Karpas-422 (cell line): ENCODE measurements at regions not wholly inside any gene's neighbourhood (a gene's known extent, or its start where the extent isn't known, plus 50 kb on each side); places are given as distances from the start of the nearest gene placed in this dataset.

Experiments
- DNase-seq: peaks from one replicate; pipeline ENCODE4 v3.0.0-alpha.2; 2015
- H2AFZ ChIP-seq: fragments of 200-600 bp; sonication (generic); 2 replicates; pipeline ENCODE4 v1.6.1; 2014; ENCODE audit warnings: antibody characterized with exemption, low read length, mixed read lengths
- H3K27ac ChIP-seq: fragments of 200-600 bp; sonication (generic); 2 replicates; pipeline ENCODE4 v1.5.1; 2014; ENCODE audit warnings: mild to moderate bottlenecking, low read length, moderate library complexity
- H3K27me3 ChIP-seq: fragments of 200-600 bp; sonication (generic); 2 replicates; pipeline ENCODE4 v1.6.1; 2014; ENCODE audit warnings: low read length, mixed read lengths
- H3K36me3 ChIP-seq: fragments of 200-600 bp; sonication (generic); 2 replicates; pipeline ENCODE4 v1.6.1; 2014; ENCODE audit warnings: low read length, mixed read lengths; ENCODE audit not compliant: insufficient read depth
- H3K4me1 ChIP-seq: fragments of 200-600 bp; sonication (generic); 2 replicates; pipeline ENCODE4 v1.6.1; 2014; ENCODE audit warnings: mild to moderate bottlenecking, low read length, mixed read lengths
- H3K4me2 ChIP-seq: fragments of 200-600 bp; sonication (generic); 2 replicates; pipeline ENCODE4 v1.6.1; 2014; ENCODE audit warnings: low read length, low read depth, mild to moderate bottlenecking; ENCODE audit not compliant: poor library complexity, severe bottlenecking
- H3K4me3 ChIP-seq: fragments of 200-600 bp; sonication (generic); 2 replicates; pipeline ENCODE4 v1.5.1; 2014; ENCODE audit warnings: mild to moderate bottlenecking, antibody characterized with exemption, low read length, mixed read lengths
- H3K79me2 ChIP-seq: fragments of 200-600 bp; sonication (generic); 2 replicates; pipeline ENCODE4 v1.6.1; 2014; ENCODE audit warnings: mild to moderate bottlenecking, low read length, mixed read lengths
- H3K9ac ChIP-seq: fragments of 200-600 bp; sonication (generic); 2 replicates; pipeline ENCODE4 v1.6.0; 2014; ENCODE audit warnings: low read length
- H3K9me2 ChIP-seq: fragments of 200-600 bp; sonication (generic), shearing (Covaris generic); replicated peaks from 2 replicates; pipeline ENCODE4 v1.6.0; 2014; ENCODE audit warnings: mild to moderate bottlenecking, low read length, moderate library complexity; ENCODE audit not compliant: insufficient read depth
- H3K9me3 ChIP-seq: fragments of 300-700, 200-600 bp; sonication (generic); 2 replicates; pipeline ENCODE4 v1.6.1; 2014; ENCODE audit warnings: low read length, mixed read lengths
- H4K20me1 ChIP-seq: fragments of 200-600 bp; sonication (generic); 2 replicates; pipeline ENCODE4 v1.6.1; 2014; ENCODE audit warnings: mild to moderate bottlenecking, antibody characterized with exemption, low read length, low read depth; ENCODE audit not compliant: insufficient read depth

DNA sequence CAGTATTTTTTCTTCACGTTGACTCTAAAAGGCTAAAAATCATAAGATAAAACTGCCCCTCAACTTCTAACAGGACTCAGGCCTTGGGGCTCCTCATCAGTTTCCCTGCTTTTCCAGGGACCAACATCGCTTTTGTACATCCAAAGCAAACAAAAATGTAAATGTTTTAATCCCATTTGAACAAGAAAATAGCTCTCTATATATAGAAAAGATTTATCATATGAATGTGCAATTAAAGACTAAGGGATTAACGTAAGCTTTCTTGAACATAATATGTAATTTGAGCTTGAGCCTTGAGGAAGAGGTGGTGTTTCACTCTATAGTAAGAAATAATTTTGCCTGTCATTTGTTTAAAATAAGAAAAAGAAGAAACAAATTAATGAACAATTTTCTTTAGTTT, 547.2 kb upstream of the ACO1 start:
- Histone ChIP-seq H3K4me2 (no peak overlapping the region), H3K36me3 (no peaks in the 10 kb centered on the region), H3K9me3 (no peaks in the 10 kb centered on the region), H3K4me3 (no peak overlapping the region), H3K9me2 (no peaks in the 10 kb centered on the region), H4K20me1 (no peaks in the 10 kb centered on the region), H3K4me1 (no peaks in the 10 kb centered on the region), H2AFZ (no peak overlapping the region), H3K27ac (no peak overlapping the region), H3K79me2 (no peaks in the 10 kb centered on the region), H3K27me3 (no peaks in the 10 kb centered on the region), H3K9ac (no peak overlapping the region)
- no peak for DNase-seq

DNA sequence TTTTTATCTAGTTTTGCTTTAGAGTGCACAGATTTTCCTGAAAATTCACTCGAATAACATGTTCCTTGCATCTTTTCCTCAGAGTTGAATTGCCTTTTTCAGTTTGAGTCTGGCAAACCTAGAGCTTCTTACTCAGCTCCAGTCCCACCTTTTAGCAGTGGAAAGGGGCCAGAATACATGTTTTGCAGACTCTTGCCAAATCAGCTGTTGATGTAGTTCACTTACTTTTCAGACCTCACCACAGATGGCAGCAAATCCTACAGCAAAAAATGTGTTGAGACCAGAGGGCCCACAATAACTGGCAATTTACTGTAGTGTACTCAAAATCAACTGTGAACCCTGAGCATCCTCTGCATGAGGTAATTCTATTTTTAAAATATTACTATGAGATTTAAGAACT, 545.2 kb upstream of the ACO1 start:
- Histone ChIP-seq H3K27ac (no peak overlapping the region), H3K4me2 (no peak overlapping the region), H3K36me3 (no peaks in the 10 kb centered on the region), H3K9ac (no peak overlapping the region), H2AFZ (no peak overlapping the region), H3K9me2 (no peaks in the 10 kb centered on the region), H3K4me1 (no peaks in the 10 kb centered on the region), H3K4me3 (no peak overlapping the region), H4K20me1 (no peaks in the 10 kb centered on the region), H3K9me3 (no peaks in the 10 kb centered on the region), H3K79me2 (no peaks in the 10 kb centered on the region), H3K27me3 (no peaks in the 10 kb centered on the region)
- no peak for DNase-seq

DNA sequence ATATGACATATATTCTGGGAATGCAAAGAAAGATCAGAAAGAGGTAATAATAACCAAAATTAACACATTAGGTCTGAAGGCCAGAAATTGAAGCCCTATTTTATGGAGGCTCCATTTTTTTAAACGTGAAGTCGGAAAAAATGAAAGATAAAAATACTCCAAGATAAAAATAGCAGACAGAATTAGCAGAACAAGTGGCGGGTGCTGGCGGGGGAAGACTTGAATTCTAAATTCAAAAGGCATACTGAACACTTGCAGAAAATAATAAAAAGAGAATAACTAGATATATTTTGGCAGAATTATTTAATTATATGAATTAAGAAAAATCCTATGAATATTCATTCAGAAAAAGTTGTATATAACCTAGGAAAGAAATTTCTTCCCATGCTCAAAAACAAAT, 543.7 kb upstream of the ACO1 start:
- H3K9me3 ChIP-seq, result no peaks in the 10 kb centered on the region
- H4K20me1 ChIP-seq, result no peaks in the 10 kb centered on the region
- H3K9ac ChIP-seq, result no peak overlapping the region
- no peaks in the 10 kb centered on the region for H3K4me1 ChIP-seq
- no peaks in the 10 kb centered on the region for H3K36me3 ChIP-seq
- no peak overlapping the region for H3K4me2 ChIP-seq
- no peaks in the 10 kb centered on the region for H3K9me2 ChIP-seq
- H3K79me2 ChIP-seq, result no peaks in the 10 kb centered on the region
- H3K4me3 ChIP-seq, result no peak overlapping the region
- H3K27ac ChIP-seq, result no peak overlapping the region
- no peaks in the 10 kb centered on the region for H3K27me3 ChIP-seq
- no peak overlapping the region for H2AFZ ChIP-seq
- DNase-seq, result no peak

DNA sequence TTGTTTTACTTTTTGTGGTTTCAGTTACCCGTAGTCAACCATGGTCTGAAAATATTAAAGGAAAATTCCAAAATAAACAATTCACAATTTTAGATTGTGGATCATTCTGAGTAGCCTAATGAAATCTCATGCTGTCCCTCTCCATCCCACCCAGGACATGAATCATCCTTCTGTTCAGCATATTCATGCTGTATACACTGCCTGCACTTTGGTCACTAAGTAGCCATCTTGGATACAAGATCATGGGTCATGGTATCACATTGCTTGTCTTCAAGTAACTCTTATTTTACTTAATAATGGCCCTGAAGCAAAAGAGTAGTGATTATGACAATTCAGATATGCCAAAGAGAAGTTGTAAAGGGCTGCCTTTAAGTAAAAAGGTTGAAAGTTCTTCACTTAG, 536.5 kb upstream of the ACO1 start:
- Histone ChIP-seq H3K4me1 (no peaks in the 10 kb centered on the region), H4K20me1 (no peaks in the 10 kb centered on the region), H3K4me3 (no peak overlapping the region), H3K27ac (no peak overlapping the region), H3K27me3 (no peaks in the 10 kb centered on the region), H3K36me3 (no peaks in the 10 kb centered on the region), H3K4me2 (no peak overlapping the region), H3K79me2 (no peaks in the 10 kb centered on the region), H3K9ac (no peak overlapping the region), H2AFZ (no peak overlapping the region), H3K9me2 (no peaks in the 10 kb centered on the region), H3K9me3 (peaks cover 4% of the 10 kb centered on the region; the same call in 1 of the 2 replicates)
- DNase-seq, result no peak

DNA sequence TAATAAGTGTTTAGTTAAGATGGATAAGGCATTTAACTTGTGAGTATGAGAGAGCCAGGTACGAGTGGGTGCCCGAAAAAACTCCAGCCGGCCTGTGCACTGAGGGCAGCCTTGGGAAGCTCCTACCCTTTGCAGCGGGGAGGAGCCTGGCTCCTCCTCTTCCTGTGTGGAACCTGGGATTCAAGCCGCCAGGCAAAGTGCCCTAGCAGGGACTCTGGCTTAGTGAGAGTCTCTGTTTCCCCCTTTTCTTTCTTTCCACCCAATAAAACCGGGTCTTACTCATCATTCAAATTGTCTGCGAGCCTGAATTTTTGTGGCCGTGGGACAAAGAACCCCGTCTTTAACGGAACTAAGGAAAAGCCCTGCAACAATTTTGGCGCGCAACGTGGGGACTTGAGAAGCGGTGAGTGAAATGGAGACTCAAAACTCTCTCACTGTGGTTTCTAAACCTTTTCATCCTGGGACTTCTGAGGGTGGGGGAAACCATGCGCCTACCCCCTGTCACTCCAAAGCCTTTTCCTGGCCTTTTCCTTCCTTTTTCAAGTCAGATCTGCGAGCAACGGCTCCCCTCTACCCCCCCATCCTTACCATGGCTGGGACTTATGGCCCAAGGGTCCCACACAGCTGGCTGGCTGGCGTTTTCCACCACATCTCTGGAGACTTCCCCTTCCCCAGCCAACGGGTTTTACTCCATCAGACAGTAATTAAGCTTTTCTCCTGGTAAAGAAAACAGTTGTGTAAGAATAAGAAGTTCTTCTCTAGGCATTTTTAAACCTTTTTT, 535.7 kb upstream of the ACO1 start:
- H3K36me3 ChIP-seq, result no peaks in the 10 kb centered on the region
- no peak for DNase-seq
- H3K9me3 ChIP-seq, result peaks cover 4% of the 10 kb centered on the region; the same call in 1 of the 2 replicates
- no peaks in the 10 kb centered on the region for H3K4me1 ChIP-seq
- no peaks in the 10 kb centered on the region for H3K27me3 ChIP-seq
- H2AFZ ChIP-seq, result no peak overlapping the region
- H3K4me3 ChIP-seq, result no peak overlapping the region
- H3K4me2 ChIP-seq, result no peak overlapping the region
- H3K79me2 ChIP-seq, result no peaks in the 10 kb centered on the region
- no peak overlapping the region for H3K9ac ChIP-seq
- H4K20me1 ChIP-seq, result no peaks in the 10 kb centered on the region
- no peaks in the 10 kb centered on the region for H3K9me2 ChIP-seq
- H3K27ac ChIP-seq, result no peak overlapping the region

DNA sequence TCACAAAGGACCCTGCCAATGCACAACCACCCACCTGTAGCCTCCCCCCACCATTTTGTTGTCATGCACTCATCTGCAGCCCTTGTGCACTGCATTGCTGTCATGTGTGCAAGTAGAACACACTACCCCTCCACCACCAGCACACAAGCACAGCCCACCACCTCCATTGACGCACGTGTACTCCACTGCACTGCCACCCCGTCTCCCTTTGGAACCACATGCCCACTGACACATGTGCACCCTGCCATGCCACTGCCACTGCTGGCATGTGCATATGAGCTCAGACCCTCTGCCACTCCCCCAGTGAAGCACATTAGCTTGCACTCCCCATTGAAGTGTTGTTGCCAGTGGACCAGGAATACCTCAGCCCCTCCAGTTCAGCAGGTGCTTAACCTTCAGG, 530.3 kb upstream of the ACO1 start:
- H2AFZ ChIP-seq, result no peak overlapping the region
- no peak overlapping the region for H3K4me2 ChIP-seq
- DNase-seq, result no peak
- H3K9me3 ChIP-seq, result peaks cover 4% of the 10 kb centered on the region; the same call in 1 of the 2 replicates
- H3K4me1 ChIP-seq, result no peaks in the 10 kb centered on the region
- H3K4me3 ChIP-seq, result no peak overlapping the region
- no peaks in the 10 kb centered on the region for H3K9me2 ChIP-seq
- H3K36me3 ChIP-seq, result no peaks in the 10 kb centered on the region
- no peaks in the 10 kb centered on the region for H4K20me1 ChIP-seq
- no peaks in the 10 kb centered on the region for H3K79me2 ChIP-seq
- H3K27ac ChIP-seq, result no peak overlapping the region
- H3K27me3 ChIP-seq, result no peaks in the 10 kb centered on the region
- H3K9ac ChIP-seq, result no peak overlapping the region

DNA sequence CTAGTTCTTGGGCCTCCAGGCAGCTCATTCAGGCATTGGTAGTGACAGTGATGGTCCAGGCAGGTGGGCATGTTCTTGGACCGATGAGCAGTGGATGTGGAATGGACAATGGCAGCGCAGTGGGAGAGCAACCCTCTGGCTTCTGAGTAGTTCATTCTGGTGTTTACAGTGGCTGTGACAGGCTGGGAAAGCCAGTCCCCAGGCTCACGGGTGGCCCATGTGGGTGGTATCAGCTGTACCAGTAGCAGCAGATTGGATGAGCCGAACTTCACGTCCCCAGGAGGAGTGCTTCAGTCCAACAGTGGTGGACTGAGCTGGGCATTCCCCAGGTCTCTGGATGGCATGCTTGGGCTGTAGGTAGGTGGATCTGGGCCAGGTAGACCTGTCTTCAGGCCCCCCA, 515.6 kb upstream of the ACO1 start:
- peaks cover 12% of the 10 kb centered on the region for H3K9me3 ChIP-seq
- no peaks in the 10 kb centered on the region for H3K79me2 ChIP-seq
- H3K36me3 ChIP-seq, result no peaks in the 10 kb centered on the region
- no peak overlapping the region for H2AFZ ChIP-seq
- no peak overlapping the region for H3K27ac ChIP-seq
- H3K4me3 ChIP-seq, result no peak overlapping the region
- no peak for DNase-seq
- peaks cover 6% of the 10 kb centered on the region; the same call in 1 of the 2 replicates for H3K9me2 ChIP-seq
- no peaks in the 10 kb centered on the region for H3K27me3 ChIP-seq
- H3K4me1 ChIP-seq, result no peaks in the 10 kb centered on the region
- no peaks in the 10 kb centered on the region for H4K20me1 ChIP-seq
- H3K9ac ChIP-seq, result no peak overlapping the region
- no peak overlapping the region for H3K4me2 ChIP-seq

DNA sequence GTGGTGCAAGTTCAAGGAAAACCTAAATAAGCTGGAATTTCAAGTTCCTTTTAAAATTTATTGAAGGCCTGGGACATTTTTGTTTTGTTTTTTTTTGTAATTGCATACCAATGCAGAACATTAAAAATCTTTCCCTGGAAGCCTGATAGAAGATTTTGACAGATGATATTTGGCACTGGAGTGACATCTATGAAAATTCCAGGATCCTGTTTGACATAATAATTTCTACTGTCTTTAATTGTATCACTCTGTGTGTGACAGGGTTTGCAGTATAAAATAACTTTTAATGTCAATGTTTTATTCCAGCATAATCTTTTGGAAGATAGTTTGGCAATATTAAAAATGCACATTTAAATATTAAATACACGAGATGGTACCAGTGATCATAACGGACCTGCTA, 514.2 kb upstream of the ACO1 start:
- H4K20me1 ChIP-seq, result no peaks in the 10 kb centered on the region
- H3K9me2 ChIP-seq, result no peaks in the 10 kb centered on the region
- H3K4me3 ChIP-seq, result no peak overlapping the region
- H3K9me3 ChIP-seq, result peaks cover 14% of the 10 kb centered on the region
- no peaks in the 10 kb centered on the region for H3K79me2 ChIP-seq
- H3K4me1 ChIP-seq, result no peaks in the 10 kb centered on the region
- H3K27me3 ChIP-seq, result no peaks in the 10 kb centered on the region
- DNase-seq, result no peak
- no peak overlapping the region for H3K4me2 ChIP-seq
- no peak overlapping the region for H3K9ac ChIP-seq
- no peak overlapping the region for H3K27ac ChIP-seq
- no peak overlapping the region for H2AFZ ChIP-seq
- no peaks in the 10 kb centered on the region for H3K36me3 ChIP-seq
